Retinal pigment epithelial cell (primary cell): ENCODE measurements at regions not wholly inside any gene's neighbourhood (a gene's known extent, or its start where the extent isn't known, plus 50 kb on each side); places are given as distances from the start of the nearest gene placed in this dataset.

Experiments
- DNase-seq: peaks from one replicate; pipeline ENCODE4 v3.0.0-alpha.2; 2010; ENCODE audit warnings: low read depth
- H3K4me3 ChIP-seq: 2 replicates; pipeline ENCODE4 v1.5.1; 2011; ENCODE audit warnings: mild to moderate bottlenecking, low read length, control low read depth, moderate library complexity
- TF ChIP-seq, protein P1 (sequence below): conservative IDR thresholded peaks from 2 replicates; pipeline ENCODE4 v1.5.1; 2011; ENCODE audit warnings: low read depth, low read length, control low read depth, inconsistent platforms

DNA sequence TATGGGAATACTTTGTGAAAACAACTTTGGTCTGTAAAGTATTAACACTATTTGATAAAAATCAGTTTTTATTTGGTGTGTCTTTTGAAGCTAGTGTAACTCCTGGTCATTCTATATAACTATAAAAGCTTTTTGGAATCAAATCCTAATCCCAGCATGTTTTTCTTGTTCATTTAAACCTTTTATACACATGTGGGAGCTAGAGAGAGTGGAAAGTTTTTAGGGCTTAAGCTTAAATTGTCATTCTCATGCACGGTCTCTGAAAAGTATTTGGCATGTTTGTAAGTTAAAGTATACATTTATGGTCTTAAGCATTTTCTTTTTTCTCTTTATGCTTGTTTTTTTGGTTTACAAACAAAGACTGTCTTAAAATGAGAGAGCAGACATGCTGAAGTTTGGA is 83.4 kb upstream of the RARB start:
- DNase-seq: no peak
- TF ChIP-seq, protein P1, sequence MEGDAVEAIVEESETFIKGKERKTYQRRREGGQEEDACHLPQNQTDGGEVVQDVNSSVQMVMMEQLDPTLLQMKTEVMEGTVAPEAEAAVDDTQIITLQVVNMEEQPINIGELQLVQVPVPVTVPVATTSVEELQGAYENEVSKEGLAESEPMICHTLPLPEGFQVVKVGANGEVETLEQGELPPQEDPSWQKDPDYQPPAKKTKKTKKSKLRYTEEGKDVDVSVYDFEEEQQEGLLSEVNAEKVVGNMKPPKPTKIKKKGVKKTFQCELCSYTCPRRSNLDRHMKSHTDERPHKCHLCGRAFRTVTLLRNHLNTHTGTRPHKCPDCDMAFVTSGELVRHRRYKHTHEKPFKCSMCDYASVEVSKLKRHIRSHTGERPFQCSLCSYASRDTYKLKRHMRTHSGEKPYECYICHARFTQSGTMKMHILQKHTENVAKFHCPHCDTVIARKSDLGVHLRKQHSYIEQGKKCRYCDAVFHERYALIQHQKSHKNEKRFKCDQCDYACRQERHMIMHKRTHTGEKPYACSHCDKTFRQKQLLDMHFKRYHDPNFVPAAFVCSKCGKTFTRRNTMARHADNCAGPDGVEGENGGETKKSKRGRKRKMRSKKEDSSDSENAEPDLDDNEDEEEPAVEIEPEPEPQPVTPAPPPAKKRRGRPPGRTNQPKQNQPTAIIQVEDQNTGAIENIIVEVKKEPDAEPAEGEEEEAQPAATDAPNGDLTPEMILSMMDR: no peak
- no peak overlapping the region for H3K4me3 ChIP-seq

DNA sequence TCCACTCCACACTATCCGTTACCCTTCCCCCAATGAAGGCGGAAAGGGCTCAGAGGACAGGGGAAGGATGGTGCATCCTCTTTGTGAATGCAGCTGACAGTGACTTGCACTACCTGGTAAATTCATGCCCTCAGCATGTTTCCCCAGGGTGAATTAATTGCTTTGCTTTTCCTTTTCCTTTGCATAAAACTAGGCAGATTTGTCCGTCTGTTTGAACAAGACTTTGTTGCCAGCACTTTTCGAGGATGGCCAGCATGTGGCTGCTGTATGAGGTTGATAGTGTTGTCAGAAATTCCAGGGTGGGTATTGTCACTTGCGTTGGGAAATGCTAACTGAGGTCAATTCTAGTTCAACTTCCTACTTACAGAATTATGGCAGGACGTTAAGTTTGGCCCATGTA is 79.0 kb upstream of the RARB start:
- no peak overlapping the region for H3K4me3 ChIP-seq
- DNase-seq: no peak
- TF ChIP-seq, protein P1: no peak

DNA sequence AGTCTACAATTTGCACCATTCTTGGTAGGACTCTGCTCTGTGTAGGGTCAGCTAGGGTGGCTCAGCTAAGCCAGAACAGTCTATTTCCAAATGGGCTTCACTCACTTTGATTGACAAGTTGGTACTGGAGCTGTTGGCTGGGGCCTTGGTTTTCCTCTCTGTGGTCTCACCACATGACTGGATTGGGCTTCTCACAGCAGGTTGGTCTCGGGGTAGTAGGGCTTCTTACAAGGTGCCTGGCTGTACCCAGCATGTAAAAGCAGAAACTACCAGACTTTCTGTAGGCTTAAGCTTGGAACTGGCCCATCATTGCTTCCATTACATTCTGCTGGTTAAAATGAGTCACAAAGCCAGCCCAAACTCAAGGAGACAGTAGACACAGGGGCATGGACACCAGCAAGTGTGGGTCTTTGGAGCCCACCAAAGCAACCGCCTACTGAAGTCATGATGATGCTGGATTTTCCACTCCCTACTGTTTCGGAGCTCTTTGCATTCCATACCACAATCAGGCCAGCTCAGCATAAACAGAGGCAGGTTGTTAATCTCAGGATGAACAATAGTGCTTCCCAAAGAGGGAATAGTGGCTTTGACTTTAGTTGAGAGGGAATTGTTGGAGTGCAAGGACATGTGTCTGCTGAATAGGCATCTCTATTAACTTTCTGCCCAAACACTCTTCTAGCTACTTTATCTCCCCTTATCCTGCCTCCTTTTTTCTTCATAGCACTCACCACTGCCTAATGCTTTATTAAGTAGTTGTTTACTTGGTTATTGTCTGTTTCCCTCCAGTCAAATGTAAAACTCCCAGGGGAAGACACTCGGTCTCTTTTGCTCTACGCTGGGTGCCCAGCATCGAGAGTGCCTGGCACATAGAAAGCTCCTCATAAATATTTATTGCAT is 78.0 kb upstream of the RARB start:
- TF ChIP-seq, protein P1: no peak
- no peak overlapping the region for H3K4me3 ChIP-seq
- no peak for DNase-seq

DNA sequence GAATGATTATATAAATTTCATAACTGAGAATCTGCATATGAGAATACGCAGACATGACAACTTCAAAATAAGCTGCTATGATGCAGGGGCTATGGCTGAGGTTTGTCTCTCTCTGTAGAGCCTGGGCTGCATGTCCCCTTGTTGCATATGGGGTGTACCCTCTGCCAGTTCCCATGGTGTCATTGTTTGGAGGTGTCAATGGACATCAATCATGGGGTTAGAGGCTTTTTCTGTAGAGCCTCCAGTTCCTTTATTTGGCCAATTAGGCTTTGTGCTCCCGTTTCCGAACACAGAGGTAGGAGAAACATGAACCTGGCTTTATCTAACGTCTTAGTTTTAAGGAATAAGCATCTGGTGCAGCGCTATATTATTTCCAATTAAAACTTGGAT is 77.3 kb upstream of the RARB start:
- TF ChIP-seq, protein P1: no peak
- no peak for DNase-seq
- no peak overlapping the region for H3K4me3 ChIP-seq

DNA sequence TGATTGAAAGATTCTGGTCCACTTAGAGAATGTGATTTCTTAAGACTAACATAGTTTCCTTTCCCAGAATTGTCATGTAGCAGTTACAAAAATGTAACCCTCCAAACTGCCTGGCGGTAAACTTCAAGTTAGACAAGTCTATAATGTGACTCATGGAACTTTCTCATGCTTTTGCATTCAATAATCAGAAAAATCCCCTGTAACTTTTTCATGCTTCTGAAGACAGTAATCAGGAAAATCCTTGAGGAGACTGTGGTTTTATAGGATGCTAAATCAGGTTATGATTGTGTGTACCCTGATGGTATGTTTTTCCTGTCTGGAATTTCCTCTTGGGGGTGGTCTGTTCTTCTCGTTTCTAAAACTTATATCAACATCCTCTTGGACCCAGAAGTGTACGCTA is 74.0 kb upstream of the RARB start:
- peak; percentile 12 for DNase-seq
- TF ChIP-seq, protein P1: no peak
- no peak overlapping the region for H3K4me3 ChIP-seq

DNA sequence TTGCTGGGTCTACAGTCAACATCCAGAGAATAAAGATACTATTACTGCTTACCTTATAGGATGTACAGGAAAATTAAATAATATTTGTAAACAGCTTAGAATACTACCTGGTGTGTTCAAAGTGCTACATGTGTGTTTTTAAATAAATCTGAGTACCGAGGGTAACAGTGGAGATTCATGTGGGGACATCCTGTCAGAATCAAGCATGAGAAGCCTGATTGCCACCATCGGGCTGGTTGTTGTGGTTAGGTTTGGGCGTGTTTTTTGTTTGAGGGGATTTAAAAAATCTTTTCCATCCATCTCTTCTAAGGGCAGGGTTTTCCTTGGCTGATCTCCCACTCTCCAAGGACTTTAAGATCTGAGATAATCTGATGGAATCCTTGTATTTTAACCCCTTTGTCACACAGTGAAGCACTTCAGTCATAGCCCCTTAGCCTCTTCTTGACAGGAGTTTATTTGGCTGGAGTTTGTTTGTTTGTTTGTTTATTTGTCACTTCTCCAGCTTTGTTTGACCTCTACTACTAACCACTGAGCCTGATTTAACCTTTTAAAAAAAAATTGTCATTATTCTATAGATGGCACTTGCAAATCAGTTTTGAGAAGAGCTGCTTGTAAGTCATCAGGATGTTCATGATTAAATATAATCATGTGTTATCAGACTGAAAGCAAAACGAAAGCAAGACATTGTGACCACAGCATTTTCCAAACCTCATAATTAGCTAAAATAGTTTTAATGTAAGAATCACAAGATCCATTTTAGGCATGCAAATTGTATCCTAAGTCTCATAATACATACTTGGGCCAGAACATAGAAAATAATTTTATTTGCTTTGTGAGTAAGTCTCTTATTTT is 72.8 kb upstream of the RARB start:
- TF ChIP-seq, protein P1: no peak
- H3K4me3 ChIP-seq: no peak overlapping the region

More for the DNA sequence above, 72.8 kb upstream of the RARB start:
- DNase-seq: no peak
